SK-N-SH (cell line): ENCODE measurements at regions not wholly inside any gene's neighbourhood (a gene's known extent, or its start where the extent isn't known, plus 50 kb on each side); places are given as distances from the start of the nearest gene placed in this dataset.

ENCODE experiments used
- CTCF ChIA-PET: fragments of 300-600, 350-600 bp; formaldehyde crosslinking; extraction: SDS; loops from one replicate; lab custom pipeline; 2021; lab: Yijun Ruan, JAX
- POLR2A ChIA-PET: fragments of 350-600 bp; sonication (Branson Sonifier 250); formaldehyde crosslinking; extraction: SDS; loops from one replicate; lab custom pipeline; 2020; ENCODE audit warnings: antibody characterized with exemption, inconsistent platforms; lab: Yijun Ruan, JAX
- DNase-seq: peaks from one replicate; pipeline ENCODE4 v3.0.0; 2012
- H2AFZ ChIP-seq: fragments of 200-600 bp; sonication (generic); 2 replicates; pipeline ENCODE4 v1.8.1; 2016; ENCODE audit warnings: antibody characterized with exemption, mild to moderate bottlenecking, low read depth
- H3F3A ChIP-seq: fragments of 200-600 bp; sonication (generic); replicated peaks from 2 replicates; pipeline ENCODE3; 2016; ENCODE audit warnings: antibody characterized with exemption, mild to moderate bottlenecking; ENCODE audit not compliant: insufficient read depth
- H3K27ac ChIP-seq, 2 experiments: fragments of 200-500 bp in 1 of 2; fragments of 200-600 bp in 1 of 2; sonication (Bioruptor generic) in 1 of 2; sonication (generic), shearing (Covaris generic) in 1 of 2; 2 replicates each; pipeline versions ENCODE4 v1.5.1 to v1.6.1; 2014 to 2016; ENCODE audit warnings: low read depth in 2 of 2, inconsistent platforms in 1 of 2, low read length in 1 of 2, mild to moderate bottlenecking in 1 of 2, mixed read lengths in 1 of 2
- H3K27me3 ChIP-seq: fragments of 200-600 bp; sonication (generic), shearing (Covaris generic); 2 replicates; pipeline ENCODE4 v1.6.1; 2016; ENCODE audit warnings: mixed run types; ENCODE audit not compliant: insufficient read depth
- H3K36me3 ChIP-seq, 2 experiments: fragments of 200-500 bp in 1 of 2; fragments of 200-600 bp in 1 of 2; sonication (Bioruptor generic) in 1 of 2; sonication (generic) in 1 of 2; replicated peaks in 1 of 2; 2 replicates each; pipeline versions ENCODE3 to v1.5.1; 2014 to 2016; ENCODE audit warnings: low read length in 1 of 2, mild to moderate bottlenecking in 1 of 2; ENCODE audit not compliant: insufficient read depth in 2 of 2, control insufficient read depth in 1 of 2
- H3K4me1 ChIP-seq, 2 experiments: fragments of 200-500 bp in 1 of 2; fragments of 200-600 bp in 1 of 2; sonication (Bioruptor generic) in 1 of 2; sonication (generic), shearing (Covaris generic) in 1 of 2; 2 replicates each; pipeline versions ENCODE4 v1.5.1 to v1.6.1; 2014 to 2016; ENCODE audit warnings: low read depth in 1 of 2, low read length in 1 of 2, mixed run types in 1 of 2; ENCODE audit not compliant: insufficient read depth in 2 of 2, control insufficient read depth in 1 of 2
- H3K4me2 ChIP-seq: fragments of 200-600 bp; sonication (generic), shearing (Covaris generic); 2 replicates; pipeline ENCODE4 v1.6.1; 2017; ENCODE audit warnings: mixed run types
- H3K4me3 ChIP-seq, 2 experiments: fragments of 200-500 bp in 1 of 2; fragments of 200-600 bp in 1 of 2; sonication (Bioruptor generic) in 1 of 2; sonication (generic), shearing (Covaris generic) in 1 of 2; 2 replicates each; pipeline versions ENCODE4 v1.5.1 to v1.8.1; 2014 to 2016; ENCODE audit warnings: low read depth in 2 of 2, inconsistent platforms in 1 of 2, low read length in 1 of 2, mild to moderate bottlenecking in 1 of 2, mixed read lengths in 1 of 2, moderate library complexity in 1 of 2
- H3K79me2 ChIP-seq: fragments of 200-600 bp; sonication (generic); 2 replicates; pipeline ENCODE4 v1.8.1; 2017; ENCODE audit warnings: mild to moderate bottlenecking; ENCODE audit not compliant: insufficient read depth
- H3K9ac ChIP-seq: fragments of 200-600 bp; sonication (generic); 2 replicates; pipeline ENCODE4 v1.6.1; 2017; ENCODE audit warnings: mixed run types
- H3K9me2 ChIP-seq: fragments of 200-600 bp; sonication (generic); 2 replicates; pipeline ENCODE4 v1.6.1; 2017; ENCODE audit warnings: mixed run types
- H3K9me3 ChIP-seq: fragments of 200-600 bp; sonication (generic); 2 replicates; pipeline ENCODE4 v1.6.1; 2017; ENCODE audit warnings: mixed run types, mild to moderate bottlenecking, moderate library complexity
- H4K20me1 ChIP-seq: fragments of 200-600 bp; sonication (generic); 2 replicates; pipeline ENCODE4 v1.6.1; 2017; ENCODE audit warnings: mild to moderate bottlenecking, mixed run types; ENCODE audit not compliant: insufficient read depth
- CTCF ChIP-seq: fragments of 200-600 bp; sonication (generic); IDR thresholded peaks from 2 replicates; pipeline ENCODE4 v1.6.1; 2017; ENCODE audit warnings: antibody characterized with exemption, mild to moderate bottlenecking, moderate library complexity
- ELF1 ChIP-seq: IDR thresholded peaks from 2 replicates; pipeline ENCODE4 v1.4.0; 2012
- EP300 ChIP-seq, 2 experiments: IDR thresholded peaks; 2 replicates each; pipeline versions ENCODE4 v1.4.0 to v1.6.1; 2012; ENCODE audit warnings: borderline replicate concordance in 1 of 2, low read depth in 1 of 2, low read length in 1 of 2
- FOSL2 ChIP-seq: IDR thresholded peaks from 2 replicates; pipeline ENCODE4 v1.4.0; 2012; ENCODE audit warnings: low read depth, mild to moderate bottlenecking, moderate library complexity, borderline replicate concordance
- FOXM1 ChIP-seq: IDR thresholded peaks from 2 replicates; pipeline ENCODE4 v1.4.0; 2012; ENCODE audit warnings: low read depth, mild to moderate bottlenecking
- NRF1 ChIP-seq: IDR thresholded peaks from 2 replicates; pipeline ENCODE4 v1.6.1; 2012; ENCODE audit warnings: low read depth, mild to moderate bottlenecking, low read length
- PBX3 ChIP-seq: IDR thresholded peaks from 2 replicates; pipeline ENCODE4; 2012
- RAD21 ChIP-seq: IDR thresholded peaks from 2 replicates; pipeline ENCODE4 v1.6.1; 2012; ENCODE audit warnings: mild to moderate bottlenecking, low read length
- RCOR1 ChIP-seq: fragments of 150-350 bp; IDR thresholded peaks from 2 replicates; pipeline ENCODE4 v1.6.1; 2017; ENCODE audit warnings: antibody characterized with exemption, low read length
- RFX5 ChIP-seq: IDR thresholded peaks from 2 replicates; pipeline ENCODE4 v1.6.1; 2012; ENCODE audit warnings: mild to moderate bottlenecking, improper control_type of control experiment, low read length
- RXRA ChIP-seq: IDR thresholded peaks from 2 replicates; pipeline ENCODE4 v1.4.0; 2012; ENCODE audit warnings: low read depth, mild to moderate bottlenecking, borderline replicate concordance
- SMC3 ChIP-seq: IDR thresholded peaks from 2 replicates; pipeline ENCODE4 v1.6.1; 2012; ENCODE audit warnings: low read depth, low read length, improper control_type of control experiment
- TAF1 ChIP-seq: IDR thresholded peaks from 2 replicates; pipeline ENCODE4 v1.6.1; 2012; ENCODE audit warnings: low read depth, mild to moderate bottlenecking, low read length, moderate library complexity, borderline replicate concordance
- TEAD4 ChIP-seq: IDR thresholded peaks from 2 replicates; pipeline ENCODE4 v1.4.0; 2012; ENCODE audit warnings: mild to moderate bottlenecking, borderline replicate concordance; ENCODE audit not compliant: insufficient read depth
- USF1 ChIP-seq: IDR thresholded peaks from 2 replicates; pipeline ENCODE4 v1.4.0; 2012; ENCODE audit warnings: low read depth, borderline replicate concordance
- USF2 ChIP-seq: fragments of 150-350 bp; IDR thresholded peaks from 2 replicates; pipeline ENCODE4 v1.6.1; 2017; ENCODE audit warnings: antibody characterized with exemption, low read length, low read depth, borderline replicate concordance
- ZBTB33 ChIP-seq: IDR thresholded peaks from 2 replicates; pipeline ENCODE4 v1.4.0; 2012; ENCODE audit warnings: low read depth, borderline replicate concordance
- WGBS: methylation state at CpG from one replicate; pipeline ENCODE4 v1.1.6; 2017; ENCODE audit warnings: low lambda C conversion rate; 5-methylcytosine and 5-hydroxymethylcytosine counted together

- H3K79me2 ChIP-seq, result no peaks in the 10 kb centered on the region
- H3K27me3 ChIP-seq, result no peaks in the 10 kb centered on the region
- H3K4me1 ChIP-seq, result no peaks in the 10 kb centered on the region
- ChIA-PET POLR2A (no interaction called here), CTCF (no interaction called here)
- no peaks in the 10 kb centered on the region for H3K9me3 ChIP-seq
- no peak overlapping the region for H3K4me2 ChIP-seq
- no peaks in the 10 kb centered on the region for H3F3A ChIP-seq
- no peak for TF ChIP-seq FOSL2
- no peak for TF ChIP-seq TAF1
- TF ChIP-seq EP300 (IDR thresholded peaks at IDR 0.05; ENCODE audit: borderline replicate concordance in 1 of 2, low read depth in 1 of 2, low read length in 1 of 2), result no peak
- no peak for TF ChIP-seq FOXM1
- TF ChIP-seq USF2, result no peak
- TF ChIP-seq PBX3, result no peak
- no peak for TF ChIP-seq TEAD4
- TF ChIP-seq RAD21, result no peak
- TF ChIP-seq CTCF, result no peak
- TF ChIP-seq RCOR1, result no peak
- no peak for TF ChIP-seq RFX5
- no peak for TF ChIP-seq RXRA
- TF ChIP-seq NRF1, result no peak
- TF ChIP-seq SMC3, result no peak
- TF ChIP-seq ZBTB33, result no peak
- TF ChIP-seq USF1, result no peak
- no peak for TF ChIP-seq ELF1
- H3K36me3 ChIP-seq, result no peaks in the 10 kb centered on the region
- H4K20me1 ChIP-seq, result no peaks in the 10 kb centered on the region
- H2AFZ ChIP-seq, result no peak overlapping the region
- H3K9me2 ChIP-seq, result no peaks in the 10 kb centered on the region
- DNase-seq, result no peak
- 69% methylated on average over 1 of the region's 1 CpG for WGBS
- no peak overlapping the region for H3K9ac ChIP-seq
- H3K27ac ChIP-seq, result no peak overlapping the region
- H3K4me3 ChIP-seq, result no peak overlapping the region
These were observed 77.0 kb upstream of the GBE1 start for GRCh38 chr3:81838457-81838856.
